ENCODE measurements at regions not wholly inside any gene's neighbourhood (a gene's known extent, or its start where the extent isn't known, plus 50 kb on each side); places are given as distances from the start of the nearest gene placed in this dataset.

GRCh38 chr6:28767691-28768090, 156.1 kb downstream of the TRIM27 start:
- H2BK15ac ChIP-seq (ENCODE audit: low read length) = no peak overlapping the region
- no CpG with 5 or more reads among the region's 5 CpGs for WGBS, 2 donors (ENCODE audit: extremely low coverage in 2 of 2, insufficient read length in 2 of 2, insufficient replicate concordance in 1 of 2)
- no peaks in the 10 kb centered on the region for H3K36me3 ChIP-seq (replicated peaks in 1 of 2; ENCODE audit: control insufficient read depth in 2 of 2, insufficient read depth in 2 of 2, low read length in 2 of 2)

GRCh38 chr6:28768187-28768913, 155.4 kb downstream of the TRIM27 start:
- WGBS, 2 donors (ENCODE audit: extremely low coverage in 2 of 2, insufficient read length in 2 of 2, insufficient replicate concordance in 1 of 2) = no CpG with 5 or more reads among the region's 12 CpGs
- H2BK5ac ChIP-seq (ENCODE audit: low read length) = no peak overlapping the region
- DNase-seq (ENCODE audit: low spot score) = no peak
- H2BK120ac ChIP-seq (ENCODE audit: low read depth, low read length) = no peak overlapping the region
- H3K9me3 ChIP-seq (replicated peaks in 1 of 2; ENCODE audit: control insufficient read depth in 2 of 2, insufficient read depth in 1 of 2, low read depth in 1 of 2, low read length in 2 of 2) = peaks cover 0 to 18% of the 10 kb centered on the region in 2 donors
- H3K36me3 ChIP-seq (replicated peaks in 1 of 2; ENCODE audit: control insufficient read depth in 2 of 2, insufficient read depth in 2 of 2, low read length in 2 of 2) = no peaks in the 10 kb centered on the region
- H3K4me2 ChIP-seq (ENCODE audit: insufficient read depth, low read length, poor library complexity, severe bottlenecking) = no peak overlapping the region
- H3K27ac ChIP-seq (replicated peaks; ENCODE audit: low read length) = no peak overlapping the region
- no peak overlapping the region for H4K8ac ChIP-seq (ENCODE audit: low read depth, low read length)
- no peak overlapping the region for H2AK5ac ChIP-seq (ENCODE audit: low read depth, low read length)
- H3K14ac ChIP-seq (ENCODE audit: low read length) = no peak overlapping the region
- no peak overlapping the region for H4K91ac ChIP-seq (ENCODE audit: low read depth, low read length, poor library complexity)
- no peak overlapping the region for H2BK12ac ChIP-seq (ENCODE audit: low read length)
- no peak overlapping the region for H3K4ac ChIP-seq (ENCODE audit: low read length)
- H3K18ac ChIP-seq (ENCODE audit: low read length) = no peak overlapping the region
- no peak overlapping the region for H2AFZ ChIP-seq (ENCODE audit: low read length)
- H3K27me3 ChIP-seq (ENCODE audit: control insufficient read depth in 3 of 3, insufficient read depth in 3 of 3, low read depth in 1 of 3, low read length in 3 of 3) = peaks cover 53 to 100% (median 99%) of the 10 kb centered on the region in 3 experiments
- no peaks in the 10 kb centered on the region for H3K79me1 ChIP-seq (ENCODE audit: low read depth, low read length)
- no peak overlapping the region for H3K9ac ChIP-seq (ENCODE audit: low read depth, low read length, poor library complexity)
- H3K4me3 ChIP-seq (ENCODE audit: low read length in 2 of 2) = no peak overlapping the region
- no peaks in the 10 kb centered on the region for H3K4me1 ChIP-seq (ENCODE audit: control insufficient read depth in 2 of 2, insufficient read depth in 1 of 2, low read depth in 1 of 2, low read length in 2 of 2)
- H2BK15ac ChIP-seq (ENCODE audit: low read length) = no peak overlapping the region
- H3K23ac ChIP-seq (ENCODE audit: low read depth, low read length, poor library complexity) = no peak overlapping the region

More at GRCh38 chr6:28767691-28768090, 156.1 kb downstream of the TRIM27 start:
- H2BK5ac ChIP-seq (ENCODE audit: low read length) = no peak overlapping the region
- DNase-seq (ENCODE audit: low spot score) = no peak
- H3K27ac ChIP-seq (replicated peaks; ENCODE audit: low read length) = no peak overlapping the region
- H3K4me1 ChIP-seq (ENCODE audit: control insufficient read depth in 2 of 2, insufficient read depth in 1 of 2, low read depth in 1 of 2, low read length in 2 of 2) = no peaks in the 10 kb centered on the region
- no peak overlapping the region for H3K4me2 ChIP-seq (ENCODE audit: insufficient read depth, low read length, poor library complexity, severe bottlenecking)
- H2BK120ac ChIP-seq (ENCODE audit: low read depth, low read length) = no peak overlapping the region
- no peak overlapping the region for H4K91ac ChIP-seq (ENCODE audit: low read depth, low read length, poor library complexity)
- no peak overlapping the region for H3K14ac ChIP-seq (ENCODE audit: low read length)
- H2BK12ac ChIP-seq (ENCODE audit: low read length) = no peak overlapping the region
- no peak overlapping the region for H2AK5ac ChIP-seq (ENCODE audit: low read depth, low read length)
- no peak overlapping the region for H4K8ac ChIP-seq (ENCODE audit: low read depth, low read length)
- peaks cover 0 to 13% of the 10 kb centered on the region in 2 donors for H3K9me3 ChIP-seq (replicated peaks in 1 of 2; ENCODE audit: control insufficient read depth in 2 of 2, insufficient read depth in 1 of 2, low read depth in 1 of 2, low read length in 2 of 2)
- H3K23ac ChIP-seq (ENCODE audit: low read depth, low read length, poor library complexity) = no peak overlapping the region
- peaks cover 47 to 100% (median 94%) of the 10 kb centered on the region in 3 experiments for H3K27me3 ChIP-seq (ENCODE audit: control insufficient read depth in 3 of 3, insufficient read depth in 3 of 3, low read depth in 1 of 3, low read length in 3 of 3)
- no peak overlapping the region for H3K4me3 ChIP-seq (ENCODE audit: low read length in 2 of 2)
- H2AFZ ChIP-seq (ENCODE audit: low read length) = no peak overlapping the region
- no peak overlapping the region for H3K9ac ChIP-seq (ENCODE audit: low read depth, low read length, poor library complexity)
- H3K18ac ChIP-seq (ENCODE audit: low read length) = no peak overlapping the region
- no peaks in the 10 kb centered on the region for H3K79me1 ChIP-seq (ENCODE audit: low read depth, low read length)
- no peak overlapping the region for H3K4ac ChIP-seq (ENCODE audit: low read length)

GRCh38 chr6:28769626-28770402, 154.0 kb downstream of the TRIM27 start:
- Histone ChIP-seq H3K4me3 (ENCODE audit: low read length in 2 of 2) (no peak overlapping the region), H3K27me3 (ENCODE audit: control insufficient read depth in 3 of 3, insufficient read depth in 3 of 3, low read depth in 1 of 3, low read length in 3 of 3) (peaks cover 60 to 100% (median 100%) of the 10 kb centered on the region in 3 experiments), H4K91ac (ENCODE audit: low read depth, low read length, poor library complexity) (no peak overlapping the region), H3K27ac (replicated peaks; ENCODE audit: low read length) (no peak overlapping the region), H3K36me3 (replicated peaks in 1 of 2; ENCODE audit: control insufficient read depth in 2 of 2, insufficient read depth in 2 of 2, low read length in 2 of 2) (no peaks in the 10 kb centered on the region), H3K4ac (ENCODE audit: low read length) (no peak overlapping the region), H3K79me1 (ENCODE audit: low read depth, low read length) (no peaks in the 10 kb centered on the region), H3K18ac (ENCODE audit: low read length) (no peak overlapping the region), H3K23ac (ENCODE audit: low read depth, low read length, poor library complexity) (no peak overlapping the region), H3K14ac (ENCODE audit: low read length) (no peak overlapping the region), H3K9ac (ENCODE audit: low read depth, low read length, poor library complexity) (no peak overlapping the region), H3K4me1 (ENCODE audit: control insufficient read depth in 2 of 2, insufficient read depth in 1 of 2, low read depth in 1 of 2, low read length in 2 of 2) (peaks cover 0 to 2% of the 10 kb centered on the region in 2 donors), H3K9me3 (replicated peaks in 1 of 2; ENCODE audit: control insufficient read depth in 2 of 2, insufficient read depth in 1 of 2, low read depth in 1 of 2, low read length in 2 of 2) (peaks cover 0 to 24% of the 10 kb centered on the region in 2 donors), H2AK5ac (ENCODE audit: low read depth, low read length) (no peak overlapping the region), H2AFZ (ENCODE audit: low read length) (no peak overlapping the region), H2BK120ac (ENCODE audit: low read depth, low read length) (no peak overlapping the region), H2BK15ac (ENCODE audit: low read length) (no peak overlapping the region), H4K8ac (ENCODE audit: low read depth, low read length) (no peak overlapping the region), H2BK12ac (ENCODE audit: low read length) (no peak overlapping the region), H3K4me2 (ENCODE audit: insufficient read depth, low read length, poor library complexity, severe bottlenecking) (no peak overlapping the region), H2BK5ac (ENCODE audit: low read length) (no peak overlapping the region)
- DNase-seq (ENCODE audit: low spot score) = no peak
- WGBS, 2 donors (ENCODE audit: extremely low coverage in 2 of 2, insufficient read length in 2 of 2, insufficient replicate concordance in 1 of 2) = no CpG with 5 or more reads among the region's 20 CpGs

GRCh38 chr6:28770732-28771131, 153.1 kb downstream of the TRIM27 start:
- Histone ChIP-seq H3K4me1 (ENCODE audit: control insufficient read depth in 2 of 2, insufficient read depth in 1 of 2, low read depth in 1 of 2, low read length in 2 of 2) (peaks cover 0 to 2% of the 10 kb centered on the region in 2 donors), H4K91ac (ENCODE audit: low read depth, low read length, poor library complexity) (no peak overlapping the region), H2BK15ac (ENCODE audit: low read length) (no peak overlapping the region), H3K27ac (replicated peaks; ENCODE audit: low read length) (no peak overlapping the region), H3K4me3 (ENCODE audit: low read length in 2 of 2) (no peak overlapping the region), H3K18ac (ENCODE audit: low read length) (no peak overlapping the region), H3K27me3 (ENCODE audit: control insufficient read depth in 3 of 3, insufficient read depth in 3 of 3, low read depth in 1 of 3, low read length in 3 of 3) (peaks cover 63 to 100% (median 100%) of the 10 kb centered on the region in 3 experiments), H3K23ac (ENCODE audit: low read depth, low read length, poor library complexity) (no peak overlapping the region), H3K9me3 (replicated peaks in 1 of 2; ENCODE audit: control insufficient read depth in 2 of 2, insufficient read depth in 1 of 2, low read depth in 1 of 2, low read length in 2 of 2) (peaks cover 0 to 24% of the 10 kb centered on the region in 2 donors), H2AK5ac (ENCODE audit: low read depth, low read length) (no peak overlapping the region), H3K4ac (ENCODE audit: low read length) (no peak overlapping the region), H2AFZ (ENCODE audit: low read length) (no peak overlapping the region), H3K9ac (ENCODE audit: low read depth, low read length, poor library complexity) (no peak overlapping the region), H4K8ac (ENCODE audit: low read depth, low read length) (no peak overlapping the region), H3K36me3 (replicated peaks in 1 of 2; ENCODE audit: control insufficient read depth in 2 of 2, insufficient read depth in 2 of 2, low read length in 2 of 2) (no peaks in the 10 kb centered on the region), H2BK5ac (ENCODE audit: low read length) (no peak overlapping the region), H2BK120ac (ENCODE audit: low read depth, low read length) (no peak overlapping the region), H3K14ac (ENCODE audit: low read length) (no peak overlapping the region), H3K79me1 (ENCODE audit: low read depth, low read length) (no peaks in the 10 kb centered on the region), H3K4me2 (ENCODE audit: insufficient read depth, low read length, poor library complexity, severe bottlenecking) (no peak overlapping the region), H2BK12ac (ENCODE audit: low read length) (no peak overlapping the region)
- DNase-seq (ENCODE audit: low spot score) = no peak
- WGBS, 2 donors (ENCODE audit: extremely low coverage in 2 of 2, insufficient read length in 2 of 2, insufficient replicate concordance in 1 of 2) = no CpG with 5 or more reads among the region's 14 CpGs

Data from neuronal stem cell (in vitro differentiated cells).